DOHH2 (cell line): ENCODE measurements at regions not wholly inside any gene's neighbourhood (a gene's known extent, or its start where the extent isn't known, plus 50 kb on each side); places are given as distances from the start of the nearest gene placed in this dataset.

Experiments used
- EZH2phosphoT487 ChIP-seq: fragments of 200-600 bp; sonication (generic); IDR thresholded peaks from 2 replicates; pipeline ENCODE4 v1.6.1; 2017; ENCODE audit warnings: borderline replicate concordance, mild to moderate bottlenecking, antibody characterized with exemption, low read length, moderate library complexity, mixed read lengths
- TF ChIP-seq, protein P1 (sequence below): fragments of 200-600 bp; sonication (generic); IDR thresholded peaks from one replicate; pipeline ENCODE4 v1.5.1; 2014; ENCODE audit warnings: antibody characterized with exemption, mild to moderate bottlenecking, low read depth, low read length; ENCODE audit not compliant: poor library complexity, severe bottlenecking

DNA sequence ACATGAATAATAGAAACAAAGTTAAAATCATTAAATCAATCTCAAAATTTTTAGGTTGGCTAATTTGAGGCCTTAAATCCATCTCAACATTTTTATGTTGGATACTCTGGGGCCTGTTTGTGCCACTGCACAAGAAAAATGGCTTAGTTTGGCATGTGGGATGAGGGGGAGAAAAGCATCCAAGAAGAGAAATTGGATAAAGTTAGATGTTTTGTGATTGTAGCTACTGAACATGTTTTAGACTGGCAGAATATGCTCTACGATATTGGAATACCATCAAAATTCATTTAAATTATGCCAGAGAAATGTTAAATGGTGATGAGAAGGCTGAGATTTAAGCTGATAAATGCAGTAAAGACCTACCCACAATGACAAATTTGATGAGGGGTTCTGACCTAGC is 376.9 kb downstream of the CXXC4 start:
- TF ChIP-seq, protein P1, sequence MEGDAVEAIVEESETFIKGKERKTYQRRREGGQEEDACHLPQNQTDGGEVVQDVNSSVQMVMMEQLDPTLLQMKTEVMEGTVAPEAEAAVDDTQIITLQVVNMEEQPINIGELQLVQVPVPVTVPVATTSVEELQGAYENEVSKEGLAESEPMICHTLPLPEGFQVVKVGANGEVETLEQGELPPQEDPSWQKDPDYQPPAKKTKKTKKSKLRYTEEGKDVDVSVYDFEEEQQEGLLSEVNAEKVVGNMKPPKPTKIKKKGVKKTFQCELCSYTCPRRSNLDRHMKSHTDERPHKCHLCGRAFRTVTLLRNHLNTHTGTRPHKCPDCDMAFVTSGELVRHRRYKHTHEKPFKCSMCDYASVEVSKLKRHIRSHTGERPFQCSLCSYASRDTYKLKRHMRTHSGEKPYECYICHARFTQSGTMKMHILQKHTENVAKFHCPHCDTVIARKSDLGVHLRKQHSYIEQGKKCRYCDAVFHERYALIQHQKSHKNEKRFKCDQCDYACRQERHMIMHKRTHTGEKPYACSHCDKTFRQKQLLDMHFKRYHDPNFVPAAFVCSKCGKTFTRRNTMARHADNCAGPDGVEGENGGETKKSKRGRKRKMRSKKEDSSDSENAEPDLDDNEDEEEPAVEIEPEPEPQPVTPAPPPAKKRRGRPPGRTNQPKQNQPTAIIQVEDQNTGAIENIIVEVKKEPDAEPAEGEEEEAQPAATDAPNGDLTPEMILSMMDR = no peak
- TF ChIP-seq EZH2phosphoT487 = no peak
